HCT116 (cell line): ENCODE measurements at regions not wholly inside any gene's neighbourhood (a gene's known extent, or its start where the extent isn't known, plus 50 kb on each side); places are given as distances from the start of the nearest gene placed in this dataset.

Experiments used
- ATAC-seq: fragments of 200-7000 bp; cut with Tn5 transposase; 2 replicates; pipeline ENCODE4 v1.9.1; 2020; ENCODE audit warnings: mild to moderate bottlenecking, moderate library complexity
- BruUV-seq: library from RNA; stranded (reverse); fragments of 400-500 nt; replicated peaks from 2 replicates; lab custom pipeline; 2021; lab: Mats Ljungman, UMichigan
- CTCF ChIA-PET: fragments of 300-600 bp; sonication (Branson Sonifier 250); formaldehyde crosslinking; loops from one replicate; lab custom pipeline; 2021; ENCODE audit warnings: antibody characterized with exemption; lab: Charles Lee
- POLR2A ChIA-PET: fragments of 300-600, 350-600 bp; sonication (Branson Sonifier 250); formaldehyde crosslinking; loops from one replicate; lab custom pipeline; 2021; ENCODE audit warnings: antibody characterized with exemption; lab: Charles Lee
- RAD21 ChIA-PET, 2 experiments: fragments of 300-600 bp; sonication (Branson Sonifier 250); formaldehyde crosslinking; loops; one replicate each; lab custom pipeline; 2023; ENCODE audit warnings: low total read pairs in 2 of 2; ENCODE audit not compliant: uncharacterized antibody in 2 of 2, unreplicated experiment in 2 of 2, low non-redundant PET in 1 of 2; lab: Charles Lee
- DNase-seq: peaks from one replicate; pipeline ENCODE4 v3.0.0-alpha.2; 2010; ENCODE audit warnings: low read depth, low spot score
- H2AFZ ChIP-seq: fragments of 200-600 bp; shearing (Covaris generic), sonication (generic); 2 replicates; pipeline ENCODE4 v1.6.1; 2017; ENCODE audit warnings: low read depth, mixed run types, mixed read lengths, antibody characterized with exemption, low read length; ENCODE audit not compliant: poor library complexity, severe bottlenecking
- H3K27ac ChIP-seq: 2 replicates; pipeline ENCODE4 v1.5.1; 2012; ENCODE audit warnings: low read depth, low read length
- H3K27me3 ChIP-seq: fragments of 200-600 bp; sonication (generic); 2 replicates; pipeline ENCODE4 v1.6.1; 2016; ENCODE audit warnings: mixed run types, low read length, mixed read lengths; ENCODE audit not compliant: insufficient read depth
- H3K36me3 ChIP-seq, 2 experiments: fragments of 200-500 bp in 1 of 2; fragments of 200-600 bp in 1 of 2; sonication (Bioruptor generic) in 1 of 2; sonication (generic) in 1 of 2; 2 replicates each; pipeline versions ENCODE4 v1.5.1 to v1.6.1; 2014 to 2016; ENCODE audit warnings: low read length in 2 of 2, inconsistent platforms in 1 of 2, mixed read lengths in 1 of 2, mixed run types in 1 of 2; ENCODE audit not compliant: insufficient read depth in 2 of 2, control insufficient read depth in 1 of 2
- H3K4me1 ChIP-seq, 2 experiments: fragments of 200-600 bp in 1 of 2; sonication (generic) in 1 of 2; 2 replicates each; pipeline versions ENCODE4 v1.5.1 to v1.6.1; 2012 to 2017; ENCODE audit warnings: low read length in 2 of 2, inconsistent platforms in 1 of 2, mild to moderate bottlenecking in 1 of 2, mixed read lengths in 1 of 2, mixed run types in 1 of 2, moderate library complexity in 1 of 2; ENCODE audit not compliant: insufficient read depth in 2 of 2, control insufficient read depth in 1 of 2
- H3K4me2 ChIP-seq: fragments of 200-600 bp; sonication (generic); 2 replicates; pipeline ENCODE4 v1.6.1; 2017; ENCODE audit warnings: mixed run types, low read length, mixed read lengths
- H3K4me3 ChIP-seq, 2 experiments: fragments of 200-600 bp in 1 of 2; sonication (generic) in 1 of 2; replicated peaks in 1 of 2; 2 replicates each; pipeline ENCODE4 v1.5.1; 2011 to 2016; ENCODE audit warnings: low read length in 2 of 2, control low read depth in 1 of 2, low read depth in 1 of 2, mild to moderate bottlenecking in 1 of 2, mixed read lengths in 1 of 2, mixed run types in 1 of 2
- H3K79me2 ChIP-seq: fragments of 200-600 bp; sonication (generic); 2 replicates; pipeline ENCODE4 v1.6.1; 2017; ENCODE audit warnings: mild to moderate bottlenecking, mixed run types, low read length, moderate library complexity, mixed read lengths; ENCODE audit not compliant: insufficient read depth
- H3K9ac ChIP-seq: fragments of 200-600 bp; sonication (generic); 2 replicates; pipeline ENCODE4 v1.6.1; 2016; ENCODE audit warnings: low read length, mixed read lengths
- H3K9me2 ChIP-seq: fragments of 200-600 bp; sonication (generic), shearing (Covaris generic); 2 replicates; pipeline ENCODE4 v1.6.1; 2017; ENCODE audit warnings: mixed run types, mild to moderate bottlenecking, moderate library complexity; ENCODE audit not compliant: insufficient read depth
- H3K9me3 ChIP-seq, 2 experiments: fragments of 200-500 bp in 1 of 2; fragments of 200-600 bp in 1 of 2; sonication (Bioruptor generic) in 1 of 2; sonication (generic) in 1 of 2; 2 replicates each; pipeline ENCODE4 v1.6.1; 2014 to 2017; ENCODE audit warnings: low read length in 2 of 2, mixed read lengths in 2 of 2, inconsistent platforms in 1 of 2, low read depth in 1 of 2, mild to moderate bottlenecking in 1 of 2, mixed run types in 1 of 2, moderate library complexity in 1 of 2; ENCODE audit not compliant: control insufficient read depth in 1 of 2, insufficient read depth in 1 of 2
- H4K20me1 ChIP-seq: fragments of 200-600 bp; sonication (generic), shearing (Covaris generic); 2 replicates; pipeline ENCODE4 v1.6.1; 2017; ENCODE audit warnings: mixed run types, mild to moderate bottlenecking, moderate library complexity; ENCODE audit not compliant: insufficient read depth
- CBX3 ChIP-seq: IDR thresholded peaks from 2 replicates; pipeline ENCODE4 v1.6.1; 2012; ENCODE audit warnings: low read depth
- CTCF ChIP-seq, 3 experiments: fragments of 200-600 bp in 1 of 3; sonication (generic) in 1 of 3; IDR thresholded peaks in 2 of 3; conservative IDR thresholded peaks in 1 of 3; 2 replicates each; pipeline ENCODE4 v1.5.1; 2012 to 2017; ENCODE audit warnings: low read depth in 2 of 3, low read length in 2 of 3, antibody characterized with exemption in 1 of 3, borderline replicate concordance in 1 of 3, control low read depth in 1 of 3, mild to moderate bottlenecking in 1 of 3, mixed read lengths in 1 of 3, mixed run types in 1 of 3, moderate library complexity in 1 of 3; ENCODE audit not compliant: insufficient read depth in 1 of 3
- ELF1 ChIP-seq: IDR thresholded peaks from 2 replicates; pipeline ENCODE4 v1.6.1; 2012; ENCODE audit warnings: low read depth, borderline replicate concordance
- EZH2 ChIP-seq: fragments of 200-600 bp; sonication (generic); IDR thresholded peaks from 2 replicates; pipeline ENCODE4 v1.6.1; 2017; ENCODE audit warnings: antibody characterized with exemption, mixed run types
- POLR2AphosphoS5 ChIP-seq: IDR thresholded peaks from 2 replicates; pipeline ENCODE4 v1.6.1; 2011; ENCODE audit warnings: mild to moderate bottlenecking, low read depth, low read length, moderate library complexity
- REST ChIP-seq: IDR thresholded peaks from 2 replicates; pipeline ENCODE4 v1.6.1; 2012; ENCODE audit warnings: low read depth
- SIN3A ChIP-seq: IDR thresholded peaks from 2 replicates; pipeline ENCODE4 v1.6.1; 2012; ENCODE audit warnings: low read depth
- SP1 ChIP-seq: IDR thresholded peaks from 2 replicates; pipeline ENCODE4 v1.6.1; 2012; ENCODE audit warnings: low read depth
- SRF ChIP-seq: IDR thresholded peaks from 2 replicates; pipeline ENCODE4 v1.6.1; 2012; ENCODE audit warnings: low read depth
- YY1 ChIP-seq: IDR thresholded peaks from 2 replicates; pipeline ENCODE4 v1.6.1; 2011; ENCODE audit warnings: low read length, low read depth, moderate library complexity, mild to moderate bottlenecking; ENCODE audit not compliant: insufficient replicate concordance; ENCODE audit errors: extremely low read depth
- ZBTB33 ChIP-seq: IDR thresholded peaks from 2 replicates; pipeline ENCODE4 v1.6.1; 2011; ENCODE audit warnings: mild to moderate bottlenecking, low read length, moderate library complexity; ENCODE audit not compliant: insufficient replicate concordance; ENCODE audit errors: extremely low read depth
- intact Hi-C: fragments of 100-400 bp; cut with micrococcal nuclease; formaldehyde crosslinking; loops from 2 replicates; pipeline ENCODE4 v1.10.0; 2022
- TF ChIP-seq, protein P1 (sequence below): IDR thresholded peaks from 2 replicates; pipeline ENCODE4 v1.6.1; 2012

DNA sequence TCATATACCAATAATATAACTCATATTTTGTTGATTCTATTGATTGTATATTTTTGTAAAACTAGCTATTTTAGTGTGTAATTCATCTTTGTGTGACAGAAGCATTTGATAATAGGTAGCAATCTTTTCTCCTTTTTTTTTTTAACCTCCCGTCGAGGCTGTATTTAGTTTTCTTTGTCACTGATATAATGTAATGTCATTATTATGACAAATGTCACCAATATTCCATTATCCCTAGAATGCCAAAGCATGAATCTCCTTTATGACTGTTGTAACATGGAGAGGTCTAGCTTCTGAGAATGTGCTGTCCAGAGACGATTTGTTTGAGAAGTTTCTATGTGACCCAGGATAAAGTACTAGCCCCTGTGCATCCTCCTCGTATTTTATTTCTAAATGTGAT lies 639.0 kb upstream of the ATXN7L3B start:
- POLR2A ChIA-PET = no interaction called here
- H3K4me1 ChIP-seq = no peaks in the 10 kb centered on the region
- H3K4me2 ChIP-seq = no peak overlapping the region
- no peak overlapping the region for H2AFZ ChIP-seq
- DNase-seq (no peak), ATAC-seq (no peak)
- no peak overlapping the region for H3K4me3 ChIP-seq
- no TSS peak for BruUV-seq
- no peaks in the 10 kb centered on the region for H3K9me3 ChIP-seq
- no peaks in the 10 kb centered on the region for H3K36me3 ChIP-seq
- CTCF ChIA-PET = no interaction called here
- H3K79me2 ChIP-seq = no peaks in the 10 kb centered on the region
- no peaks in the 10 kb centered on the region for H3K27me3 ChIP-seq
- no peak overlapping the region for H3K27ac ChIP-seq
- intact Hi-C loops = no loop called here
- H3K9me2 ChIP-seq = no peaks in the 10 kb centered on the region
- H3K9ac ChIP-seq = no peak overlapping the region
- H4K20me1 ChIP-seq = no peaks in the 10 kb centered on the region
- RAD21 ChIA-PET = no interaction called here
- TF ChIP-seq ZBTB33 (no peak), POLR2AphosphoS5 (no peak), ELF1 (no peak), CTCF (IDR thresholded peaks at IDR 0.05 in 2 of 3, conservative IDR thresholded peaks at IDR 0.05 in 1 of 3; ENCODE audit: borderline replicate concordance in 1 of 3, insufficient read depth in 1 of 3, low read depth in 2 of 3, low read length in 2 of 3) (no peak), SIN3A (no peak), CBX3 (no peak), REST (no peak), SP1 (no peak), EZH2 (no peak), SRF (no peak), YY1 (no peak)
- TF ChIP-seq, protein P1, sequence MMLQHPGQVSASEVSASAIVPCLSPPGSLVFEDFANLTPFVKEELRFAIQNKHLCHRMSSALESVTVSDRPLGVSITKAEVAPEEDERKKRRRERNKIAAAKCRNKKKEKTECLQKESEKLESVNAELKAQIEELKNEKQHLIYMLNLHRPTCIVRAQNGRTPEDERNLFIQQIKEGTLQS = no peak
- TF ChIP-seq, all 23 proteins: peak for 0
